ENCODE measurements at regions not wholly inside any gene's neighbourhood (a gene's known extent, or its start where the extent isn't known, plus 50 kb on each side); places are given as distances from the start of the nearest gene placed in this dataset.

DNA sequence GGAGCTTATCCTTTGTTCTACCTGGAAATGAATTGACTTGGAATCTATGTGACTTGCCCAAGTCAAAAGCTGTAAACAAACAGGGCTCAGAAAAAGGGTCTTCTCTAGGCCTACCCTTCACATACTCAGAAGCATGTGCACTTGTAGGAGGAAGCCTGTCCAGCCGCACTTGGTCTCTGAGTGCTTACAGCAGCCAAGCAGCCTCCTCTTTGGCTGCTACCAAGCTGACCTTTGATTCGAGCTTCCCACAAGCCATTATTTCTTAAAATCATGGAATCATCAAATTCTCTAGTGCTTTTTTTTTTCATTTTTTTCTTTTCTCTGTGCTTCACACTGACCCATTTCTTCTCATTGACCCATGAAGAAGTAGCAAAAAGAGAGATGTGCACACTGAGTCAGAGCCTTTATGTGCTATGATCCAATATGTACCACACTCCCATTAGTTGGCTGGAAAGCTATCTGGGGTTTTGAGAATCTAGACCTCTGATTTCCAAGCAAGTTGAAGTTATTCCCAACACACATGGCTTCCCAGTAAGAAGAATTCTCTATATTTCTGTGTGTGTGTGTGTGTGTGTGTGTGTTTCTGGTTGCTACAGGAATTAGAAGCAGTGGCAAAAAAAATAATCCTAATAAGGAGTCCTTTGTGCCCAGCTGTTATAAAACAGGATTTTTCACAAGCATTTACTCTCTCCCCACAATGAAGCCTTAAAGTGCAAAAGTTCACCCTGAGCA, 550.3 kb upstream of the TNP1 start:
- no peaks in the 10 kb centered on the region for H3K4me1 ChIP-seq (ENCODE audit: control insufficient read depth, insufficient read depth, low read length)
- H3K36me3 ChIP-seq (ENCODE audit: control insufficient read depth, insufficient read depth, low read length), result no peaks in the 10 kb centered on the region
- DNase-seq (ENCODE audit: low read depth, low spot score), result no peak
- H3K4me3 ChIP-seq (ENCODE audit: low read depth in 2 of 2, low read length in 2 of 2), result no peak overlapping the region
- H3K9me3 ChIP-seq (ENCODE audit: control insufficient read depth, insufficient read depth, low read depth, low read length), result no peaks in the 10 kb centered on the region
- TF ChIP-seq, protein P1, sequence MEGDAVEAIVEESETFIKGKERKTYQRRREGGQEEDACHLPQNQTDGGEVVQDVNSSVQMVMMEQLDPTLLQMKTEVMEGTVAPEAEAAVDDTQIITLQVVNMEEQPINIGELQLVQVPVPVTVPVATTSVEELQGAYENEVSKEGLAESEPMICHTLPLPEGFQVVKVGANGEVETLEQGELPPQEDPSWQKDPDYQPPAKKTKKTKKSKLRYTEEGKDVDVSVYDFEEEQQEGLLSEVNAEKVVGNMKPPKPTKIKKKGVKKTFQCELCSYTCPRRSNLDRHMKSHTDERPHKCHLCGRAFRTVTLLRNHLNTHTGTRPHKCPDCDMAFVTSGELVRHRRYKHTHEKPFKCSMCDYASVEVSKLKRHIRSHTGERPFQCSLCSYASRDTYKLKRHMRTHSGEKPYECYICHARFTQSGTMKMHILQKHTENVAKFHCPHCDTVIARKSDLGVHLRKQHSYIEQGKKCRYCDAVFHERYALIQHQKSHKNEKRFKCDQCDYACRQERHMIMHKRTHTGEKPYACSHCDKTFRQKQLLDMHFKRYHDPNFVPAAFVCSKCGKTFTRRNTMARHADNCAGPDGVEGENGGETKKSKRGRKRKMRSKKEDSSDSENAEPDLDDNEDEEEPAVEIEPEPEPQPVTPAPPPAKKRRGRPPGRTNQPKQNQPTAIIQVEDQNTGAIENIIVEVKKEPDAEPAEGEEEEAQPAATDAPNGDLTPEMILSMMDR (IDR thresholded peaks at IDR 0.05), result no peak
- no peak for TF ChIP-seq POLR2AphosphoS5 (IDR thresholded peaks at IDR 0.05; ENCODE audit: low read depth, low read length)
- TF ChIP-seq, protein P2, sequence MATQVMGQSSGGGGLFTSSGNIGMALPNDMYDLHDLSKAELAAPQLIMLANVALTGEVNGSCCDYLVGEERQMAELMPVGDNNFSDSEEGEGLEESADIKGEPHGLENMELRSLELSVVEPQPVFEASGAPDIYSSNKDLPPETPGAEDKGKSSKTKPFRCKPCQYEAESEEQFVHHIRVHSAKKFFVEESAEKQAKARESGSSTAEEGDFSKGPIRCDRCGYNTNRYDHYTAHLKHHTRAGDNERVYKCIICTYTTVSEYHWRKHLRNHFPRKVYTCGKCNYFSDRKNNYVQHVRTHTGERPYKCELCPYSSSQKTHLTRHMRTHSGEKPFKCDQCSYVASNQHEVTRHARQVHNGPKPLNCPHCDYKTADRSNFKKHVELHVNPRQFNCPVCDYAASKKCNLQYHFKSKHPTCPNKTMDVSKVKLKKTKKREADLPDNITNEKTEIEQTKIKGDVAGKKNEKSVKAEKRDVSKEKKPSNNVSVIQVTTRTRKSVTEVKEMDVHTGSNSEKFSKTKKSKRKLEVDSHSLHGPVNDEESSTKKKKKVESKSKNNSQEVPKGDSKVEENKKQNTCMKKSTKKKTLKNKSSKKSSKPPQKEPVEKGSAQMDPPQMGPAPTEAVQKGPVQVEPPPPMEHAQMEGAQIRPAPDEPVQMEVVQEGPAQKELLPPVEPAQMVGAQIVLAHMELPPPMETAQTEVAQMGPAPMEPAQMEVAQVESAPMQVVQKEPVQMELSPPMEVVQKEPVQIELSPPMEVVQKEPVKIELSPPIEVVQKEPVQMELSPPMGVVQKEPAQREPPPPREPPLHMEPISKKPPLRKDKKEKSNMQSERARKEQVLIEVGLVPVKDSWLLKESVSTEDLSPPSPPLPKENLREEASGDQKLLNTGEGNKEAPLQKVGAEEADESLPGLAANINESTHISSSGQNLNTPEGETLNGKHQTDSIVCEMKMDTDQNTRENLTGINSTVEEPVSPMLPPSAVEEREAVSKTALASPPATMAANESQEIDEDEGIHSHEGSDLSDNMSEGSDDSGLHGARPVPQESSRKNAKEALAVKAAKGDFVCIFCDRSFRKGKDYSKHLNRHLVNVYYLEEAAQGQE (IDR thresholded peaks at IDR 0.05; ENCODE audit: insufficient read depth in 1 of 2, low read depth in 2 of 2, low read length in 1 of 2), result no peak
- TF ChIP-seq TCF7L2 (IDR thresholded peaks at IDR 0.05; ENCODE audit: low read depth, low read length), result no peak
- TF ChIP-seq SIN3A (IDR thresholded peaks at IDR 0.05; ENCODE audit: borderline replicate concordance, insufficient read depth, low read depth, low read length), result no peak
- intact Hi-C loops (cut with micrococcal nuclease; ENCODE audit: unreplicated experiment), result no loop called here
- in situ Hi-C loops (cut with HindIII; ENCODE audit: low pct_unique_long_range_greater_than_20kb, low sequenced_read_pairs), result no loop called here
- BruUV-seq (replicated peaks), result no TSS peak
- ChIA-PET POLR2A (no interaction called here), CTCF (no interaction called here)
- H3K27ac ChIP-seq (ENCODE audit: low read length), result no peak overlapping the region
- H3K27me3 ChIP-seq (ENCODE audit: control insufficient read depth, insufficient read depth, low read length), result no peaks in the 10 kb centered on the region
- no peak for ATAC-seq

DNA sequence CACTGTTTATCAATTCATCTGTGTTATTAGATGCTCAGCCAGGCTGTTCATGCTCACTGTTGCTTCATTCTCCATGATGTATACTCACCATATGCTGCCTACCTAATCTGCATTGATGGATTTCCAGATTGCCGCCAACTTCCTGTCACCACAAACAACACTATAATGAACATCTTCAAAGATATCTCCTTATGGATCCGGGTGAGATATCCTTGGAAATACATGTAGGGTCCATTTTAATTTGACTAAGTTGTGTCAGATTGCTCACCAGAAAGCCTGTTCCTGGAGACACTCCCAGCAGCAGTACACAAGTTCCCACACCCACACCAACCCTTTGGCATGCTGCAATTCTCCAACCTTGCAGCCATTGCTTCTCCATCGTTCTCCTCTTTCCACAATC, 547.5 kb upstream of the TNP1 start:
- intact Hi-C loops (cut with micrococcal nuclease; ENCODE audit: unreplicated experiment) (no loop called here), in situ Hi-C loops (cut with HindIII; ENCODE audit: low pct_unique_long_range_greater_than_20kb, low sequenced_read_pairs) (no loop called here)
- Histone ChIP-seq H3K4me3 (ENCODE audit: low read depth in 2 of 2, low read length in 2 of 2) (no peak overlapping the region), H3K27me3 (ENCODE audit: control insufficient read depth, insufficient read depth, low read length) (no peaks in the 10 kb centered on the region), H3K4me1 (ENCODE audit: control insufficient read depth, insufficient read depth, low read length) (no peaks in the 10 kb centered on the region), H3K9me3 (ENCODE audit: control insufficient read depth, insufficient read depth, low read depth, low read length) (no peaks in the 10 kb centered on the region), H3K27ac (ENCODE audit: low read length) (no peak overlapping the region), H3K36me3 (ENCODE audit: control insufficient read depth, insufficient read depth, low read length) (no peaks in the 10 kb centered on the region)
- ATAC-seq (no peak), DNase-seq (ENCODE audit: low read depth, low spot score) (no peak)
- BruUV-seq (replicated peaks), result no TSS peak
- ChIA-PET CTCF (no interaction called here), POLR2A (no interaction called here)
- TF ChIP-seq TCF7L2 (IDR thresholded peaks at IDR 0.05; ENCODE audit: low read depth, low read length) (no peak), SIN3A (IDR thresholded peaks at IDR 0.05; ENCODE audit: borderline replicate concordance, insufficient read depth, low read depth, low read length) (no peak), POLR2AphosphoS5 (IDR thresholded peaks at IDR 0.05; ENCODE audit: low read depth, low read length) (no peak)
- TF ChIP-seq, protein P2 (IDR thresholded peaks at IDR 0.05; ENCODE audit: insufficient read depth in 1 of 2, low read depth in 2 of 2, low read length in 1 of 2), result no peak
- TF ChIP-seq, protein P1 (IDR thresholded peaks at IDR 0.05), result no peak

All from Panc1 (cell line).